Renal cortex interstitium (tissue), 11 donors: ENCODE measurements at regions not wholly inside any gene's neighbourhood (a gene's known extent, or its start where the extent isn't known, plus 50 kb on each side); places are given as distances from the start of the nearest gene placed in this dataset.
"Not testable (repeated sequence)": the region's sequence is repeated elsewhere in the genome, so short reads cannot be mapped to it uniquely, and the experiment has no call there.

Experiments
- DNase-seq, 11 donors: peaks; one replicate each; pipeline ENCODE4 v3.0.0-alpha.2; 2013; ENCODE audit warnings: low read depth in 9 of 11, low spot score in 4 of 11; ENCODE audit errors: extremely low read depth in 1 of 11

DNA sequence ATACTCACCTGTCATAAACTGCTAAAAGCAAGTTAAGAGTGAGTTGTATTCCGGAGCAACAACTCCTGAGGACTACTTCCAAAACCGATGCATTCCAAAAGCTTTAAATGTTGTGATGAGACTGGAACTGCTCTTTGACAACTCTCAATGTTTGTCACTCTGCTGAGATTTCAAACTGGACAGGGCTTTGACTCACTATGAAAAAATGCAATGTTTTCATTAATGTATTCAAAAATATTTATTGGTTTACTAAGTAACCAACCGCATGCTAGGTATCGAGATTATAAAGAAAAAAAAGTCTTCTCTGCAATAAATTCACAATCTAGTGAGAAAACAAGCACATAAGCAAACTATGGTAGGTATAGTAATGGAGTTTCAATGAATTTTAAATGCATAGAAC is 107.9 kb upstream of the GNAI1 start:
- no peak for DNase-seq

DNA sequence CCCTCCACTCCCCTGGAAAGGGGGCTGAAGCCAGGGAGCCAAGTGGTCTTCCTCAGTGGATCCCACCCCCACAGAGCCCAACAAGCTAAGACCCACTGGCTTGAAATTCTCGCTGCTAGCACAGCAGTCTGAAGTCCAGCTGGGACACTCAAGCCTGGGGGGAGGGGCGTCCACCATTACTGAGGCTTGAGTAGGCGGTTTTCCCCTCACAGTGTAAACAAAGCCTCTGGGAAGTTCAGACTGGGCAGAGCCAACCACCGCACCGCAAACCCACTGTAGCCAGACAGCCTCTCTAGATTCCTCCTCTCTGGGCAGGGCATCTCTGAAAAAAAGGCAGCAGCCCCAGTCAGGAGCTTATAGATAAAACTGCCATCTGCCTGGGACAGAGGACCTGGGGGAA is 114.4 kb upstream of the GNAI1 start:
- not testable (repeated sequence) for DNase-seq

DNA sequence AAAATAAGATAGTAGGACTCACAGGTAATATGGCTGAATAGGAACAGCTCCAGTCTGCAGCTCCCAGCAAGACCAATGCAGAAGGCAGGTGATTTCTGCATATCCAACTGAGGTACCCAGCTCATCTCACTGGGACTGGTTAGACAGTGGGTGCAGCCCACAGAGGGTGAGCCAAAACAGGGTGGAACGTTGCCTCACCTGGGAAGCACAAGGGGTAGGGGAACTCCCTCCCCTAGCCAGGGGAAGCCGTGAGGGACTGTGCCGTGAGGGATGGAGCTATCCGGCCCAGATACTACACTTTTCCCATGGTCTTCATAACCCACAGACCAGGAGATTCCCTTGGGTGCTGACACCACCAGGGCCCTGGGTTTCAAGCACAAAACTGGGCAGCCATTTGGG is 114.8 kb upstream of the GNAI1 start:
- not testable (repeated sequence) for DNase-seq

DNA sequence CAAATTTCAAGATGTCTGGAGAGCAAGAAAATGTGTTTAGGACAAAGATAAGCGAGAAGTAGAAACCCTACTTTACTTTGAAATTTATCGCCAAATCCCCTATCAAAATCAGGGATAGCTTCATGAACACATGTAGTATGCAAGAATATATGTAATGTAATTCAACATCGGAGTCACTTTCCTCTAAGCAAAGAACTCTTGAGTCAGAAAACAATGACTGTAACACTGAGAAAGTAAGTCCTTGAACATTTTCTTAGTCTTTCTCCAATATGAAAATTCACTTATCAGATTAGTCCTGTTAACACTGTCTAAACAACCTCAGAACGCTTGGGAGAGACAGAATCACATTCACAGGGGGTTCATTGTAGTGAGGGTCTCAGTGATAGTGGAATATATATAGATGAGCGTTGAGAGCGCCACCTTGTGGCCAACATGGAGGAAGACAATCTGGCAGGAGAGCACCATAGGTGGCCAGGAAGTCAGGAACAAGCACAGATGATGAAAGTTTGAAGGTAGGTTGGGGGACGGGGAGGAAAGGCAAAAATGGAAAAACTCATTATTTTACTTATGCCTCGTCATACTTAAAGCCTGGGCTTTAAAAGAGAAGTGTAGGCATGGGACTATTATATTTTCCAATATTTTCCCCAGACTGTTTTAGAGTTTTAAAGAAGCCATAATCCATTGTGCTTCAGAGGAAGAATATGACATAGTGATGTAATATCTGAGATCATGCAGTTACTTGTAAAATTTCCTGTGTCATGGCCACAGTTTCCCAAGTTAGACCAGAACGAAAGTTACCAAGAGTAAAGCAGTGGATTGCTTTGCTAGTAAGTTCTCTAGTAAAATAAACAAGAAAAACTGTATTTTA is 115.5 kb upstream of the GNAI1 start:
- DNase-seq, result peak; percentile 24 to 69 (median 41)

DNA sequence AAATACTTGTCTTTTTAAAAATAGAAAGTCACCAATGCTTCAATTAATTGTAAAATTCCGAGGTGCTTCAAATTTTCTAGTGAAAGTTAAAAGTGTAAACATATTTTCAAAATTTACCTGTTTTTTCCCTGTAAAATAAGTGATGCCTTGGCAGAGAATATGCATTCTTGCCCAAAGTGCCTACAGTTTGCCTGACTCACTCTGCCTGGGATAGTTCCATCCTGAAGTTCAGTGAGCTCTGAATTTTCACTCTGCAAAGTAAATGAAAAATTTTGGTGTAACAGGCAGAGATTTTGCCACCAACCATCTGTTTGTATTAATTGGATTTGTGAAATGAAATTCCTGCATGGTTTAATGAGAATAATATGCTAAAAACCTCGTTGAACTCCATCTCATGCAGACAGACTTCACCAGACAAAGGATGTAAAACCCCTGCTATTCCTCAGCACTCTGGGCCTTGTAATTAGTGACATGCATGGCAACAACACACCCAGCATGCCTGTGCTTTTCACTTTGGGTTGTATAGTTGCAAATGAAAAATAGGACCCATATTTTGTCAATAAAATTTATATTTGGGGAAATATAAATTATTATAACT is 117.4 kb upstream of the GNAI1 start:
- no peak for DNase-seq

DNA sequence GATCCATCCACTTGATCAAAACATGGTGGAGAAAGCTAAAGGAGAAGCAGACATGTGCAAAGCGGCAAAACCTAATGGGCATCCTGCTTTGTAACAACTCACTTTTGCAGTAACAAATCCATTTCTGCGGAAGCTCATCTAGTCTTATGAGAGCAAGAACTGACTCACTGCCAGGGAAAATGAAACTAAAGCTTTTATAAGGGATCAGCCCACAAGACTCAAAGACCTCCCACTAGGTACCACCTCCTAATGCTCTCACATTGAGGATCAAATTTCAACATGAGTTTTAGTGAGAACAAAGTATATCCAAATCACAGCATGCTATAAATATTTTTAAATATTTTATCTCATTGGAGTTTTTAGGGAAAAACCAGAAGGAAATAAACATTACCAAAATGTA is 120.1 kb upstream of the GNAI1 start:
- DNase-seq, result no peak

DNA sequence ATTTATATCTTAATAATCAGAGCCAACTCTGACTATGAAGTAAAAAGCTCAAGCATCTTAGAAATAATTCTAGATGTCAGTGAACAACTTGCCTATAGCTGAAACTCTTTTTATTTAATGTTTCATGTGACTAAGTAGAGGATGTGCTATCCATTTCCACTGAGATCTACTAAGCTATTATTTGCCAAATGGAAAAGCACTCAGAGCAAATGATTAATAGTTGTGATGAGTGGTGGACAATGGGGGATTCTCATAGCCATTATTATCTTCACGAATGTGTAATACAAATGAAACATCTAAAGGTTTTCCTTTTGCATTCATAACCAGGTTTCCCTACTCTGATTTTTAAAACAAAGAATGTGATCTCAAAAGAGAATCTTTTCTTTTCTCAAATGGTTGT is 126.6 kb upstream of the GNAI1 start:
- no peak for DNase-seq

DNA sequence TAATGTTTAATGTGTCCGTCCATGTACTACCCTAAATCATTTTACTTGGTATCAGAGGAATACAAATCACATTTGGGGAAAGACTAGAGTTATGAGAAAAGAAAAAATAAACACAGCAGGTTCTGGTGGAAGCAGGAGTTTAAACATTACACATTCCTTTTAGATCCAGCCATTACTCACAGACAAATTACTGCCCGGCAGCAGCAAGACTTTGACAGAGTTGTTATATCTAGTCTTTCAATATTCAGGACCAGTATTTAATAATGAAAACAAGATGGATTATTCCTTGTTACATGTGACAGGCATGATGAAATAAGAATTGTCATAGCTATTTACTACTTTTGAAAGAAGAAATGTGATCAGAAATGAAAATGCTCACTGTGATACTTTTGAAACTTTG is 131.8 kb upstream of the GNAI1 start:
- no peak for DNase-seq

DNA sequence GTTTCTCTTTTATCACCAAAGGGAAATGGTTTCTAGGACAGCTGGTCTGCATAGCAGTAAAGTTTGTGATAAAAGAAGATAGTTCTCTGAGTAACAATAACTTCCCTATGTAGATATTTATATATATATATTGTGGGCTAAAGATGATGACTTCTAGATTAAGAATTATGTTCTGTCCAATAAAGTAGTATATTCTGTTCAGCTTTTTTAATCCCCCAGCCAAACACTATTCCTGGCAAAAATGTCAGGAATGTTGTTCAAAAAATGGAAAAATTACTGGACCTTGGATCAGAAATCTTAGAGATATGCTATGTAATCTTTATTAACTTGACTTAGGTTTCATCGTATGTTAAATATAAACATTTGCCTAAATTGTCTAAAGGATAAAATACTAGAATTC is 136.3 kb upstream of the GNAI1 start:
- no peak for DNase-seq

DNA sequence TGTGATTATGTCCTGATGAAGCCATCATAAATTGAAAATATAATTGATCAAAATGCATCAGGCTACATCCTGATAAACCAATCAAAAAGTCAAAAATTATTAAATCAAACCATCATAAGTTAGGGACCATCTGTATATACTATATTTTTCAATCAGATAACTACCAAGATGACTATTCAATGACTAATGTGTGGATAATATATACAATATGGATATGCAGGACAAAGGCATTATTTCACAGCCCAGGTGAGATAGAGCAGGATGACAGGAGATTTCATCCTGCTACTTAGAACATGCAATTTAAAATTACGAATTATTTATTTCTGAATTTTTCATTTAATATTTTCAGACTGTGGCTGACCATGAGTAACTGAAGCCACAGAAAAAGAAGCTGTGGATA is 137.3 kb upstream of the GNAI1 start:
- no peak for DNase-seq

DNA sequence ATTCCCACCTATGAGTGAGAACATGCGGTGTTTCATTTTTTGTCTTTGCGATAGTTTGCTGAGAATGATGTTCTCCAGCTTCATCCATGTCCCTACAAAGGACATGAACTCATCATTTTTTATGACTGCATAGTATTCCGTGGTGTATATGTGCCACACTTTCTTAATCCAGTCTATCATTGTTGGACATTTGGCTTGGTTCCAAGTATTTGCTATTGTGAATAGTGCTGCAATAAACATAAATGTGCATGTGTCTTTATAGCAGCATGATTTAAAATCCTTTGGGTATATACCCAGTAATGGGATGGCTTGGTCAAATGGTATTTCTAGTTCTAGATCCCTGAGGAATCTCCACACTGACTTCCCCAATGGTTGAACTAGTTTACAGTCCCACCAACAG is 138.9 kb upstream of the GNAI1 start:
- DNase-seq, result not testable (repeated sequence)

DNA sequence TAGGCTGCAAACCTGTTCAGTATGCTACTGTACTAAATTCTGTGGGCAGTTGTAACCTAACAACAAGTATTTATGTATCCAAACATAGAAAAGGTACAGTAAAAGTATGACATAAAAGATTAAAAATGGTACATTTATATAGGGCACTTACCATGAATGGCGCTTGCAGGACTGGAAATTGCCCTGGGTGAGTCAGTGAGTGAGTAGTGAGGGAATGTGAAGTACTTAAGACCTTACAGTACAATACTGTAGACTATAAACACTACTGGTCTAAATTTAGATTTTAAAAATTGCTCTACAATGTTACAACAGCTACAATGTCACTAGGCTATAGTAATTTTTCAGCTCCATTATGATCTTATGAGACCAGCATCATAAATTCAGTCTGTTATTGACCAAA is 146.0 kb upstream of the GNAI1 start:
- DNase-seq, result no peak

DNA sequence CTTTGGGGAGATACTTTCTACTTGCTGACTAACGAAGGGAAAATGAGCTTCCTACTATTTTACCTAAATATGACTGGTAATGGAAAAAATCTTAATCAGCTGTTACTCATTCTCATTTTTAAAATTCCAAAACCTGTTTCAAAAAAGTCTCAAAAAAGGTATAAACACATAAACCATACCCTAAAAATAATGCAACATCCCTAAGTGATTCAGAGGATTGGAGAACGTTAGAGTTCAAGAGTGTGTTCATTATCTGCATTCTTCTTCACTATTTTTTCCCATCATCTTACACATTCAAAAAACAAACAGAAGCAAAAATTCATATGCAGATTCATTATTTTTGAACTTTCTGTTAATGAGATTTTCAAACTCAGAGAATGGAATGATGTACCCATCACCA is 150.4 kb upstream of the GNAI1 start:
- no peak for DNase-seq

DNA sequence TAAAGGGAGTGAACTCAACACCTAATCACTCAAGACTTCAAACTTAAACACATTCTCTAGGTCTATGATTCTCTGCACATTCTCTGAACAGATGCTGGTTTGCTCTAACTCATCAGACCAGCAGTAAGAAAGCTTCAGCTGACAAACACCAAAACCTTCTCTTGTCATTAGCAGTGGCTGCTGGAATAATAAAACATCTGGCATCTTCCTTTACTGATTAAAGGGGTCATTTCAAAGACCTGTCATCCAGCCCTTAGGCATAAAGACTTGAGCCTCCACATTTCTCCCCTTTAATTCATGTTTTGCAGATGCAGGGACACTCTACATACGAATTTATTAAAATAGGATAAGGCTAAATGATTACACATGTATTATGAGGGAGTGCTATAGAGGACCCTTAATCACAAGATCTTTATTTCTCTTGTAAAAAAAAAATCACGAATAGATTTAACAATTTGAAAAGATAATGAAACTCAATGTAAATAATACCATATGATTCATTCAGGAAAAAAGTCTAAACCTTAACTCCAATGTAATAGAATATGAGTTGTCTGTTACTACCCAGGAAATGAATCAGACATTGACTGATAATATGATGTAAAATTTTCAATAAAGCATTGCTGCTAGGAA is 152.4 kb upstream of the GNAI1 start:
- DNase-seq, result no peak

DNA sequence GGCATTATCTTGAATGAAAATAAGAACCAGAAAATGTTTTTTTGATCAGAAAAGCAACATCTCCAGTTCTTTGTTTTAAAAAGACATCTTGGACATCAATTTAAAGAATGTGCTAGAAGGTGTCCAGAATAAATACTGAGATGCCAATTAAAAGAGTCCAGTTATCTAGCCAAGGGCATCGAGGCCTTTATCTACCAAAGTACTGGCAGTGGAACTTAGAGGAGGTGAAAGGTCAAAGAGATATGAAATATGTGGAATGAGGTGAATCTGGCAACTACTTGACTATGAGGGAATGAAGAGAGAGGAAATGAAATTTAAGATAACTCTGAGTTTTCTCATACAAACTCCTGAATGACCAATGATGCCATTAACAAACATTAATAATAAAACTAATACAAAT is 154.3 kb upstream of the GNAI1 start:
- DNase-seq, result no peak

DNA sequence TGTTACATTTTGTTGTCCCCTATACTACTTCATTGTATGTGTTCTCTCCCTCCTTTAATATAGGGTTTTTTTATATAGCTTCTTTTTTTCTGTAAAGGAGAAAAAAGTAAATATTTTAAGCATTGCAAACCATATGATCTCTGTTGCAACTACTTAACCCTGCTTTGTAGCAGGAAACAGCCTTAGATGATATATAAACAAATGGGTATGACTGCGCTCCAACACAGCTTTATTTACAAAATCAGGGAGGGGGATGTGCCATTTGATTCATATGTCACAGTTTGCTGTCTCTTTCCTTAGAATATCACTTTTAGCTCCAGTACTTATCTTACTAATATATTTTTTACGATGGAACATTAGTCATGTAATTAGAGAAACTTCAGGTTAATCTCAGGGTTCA is 155.2 kb upstream of the GNAI1 start:
- DNase-seq, result no peak

DNA sequence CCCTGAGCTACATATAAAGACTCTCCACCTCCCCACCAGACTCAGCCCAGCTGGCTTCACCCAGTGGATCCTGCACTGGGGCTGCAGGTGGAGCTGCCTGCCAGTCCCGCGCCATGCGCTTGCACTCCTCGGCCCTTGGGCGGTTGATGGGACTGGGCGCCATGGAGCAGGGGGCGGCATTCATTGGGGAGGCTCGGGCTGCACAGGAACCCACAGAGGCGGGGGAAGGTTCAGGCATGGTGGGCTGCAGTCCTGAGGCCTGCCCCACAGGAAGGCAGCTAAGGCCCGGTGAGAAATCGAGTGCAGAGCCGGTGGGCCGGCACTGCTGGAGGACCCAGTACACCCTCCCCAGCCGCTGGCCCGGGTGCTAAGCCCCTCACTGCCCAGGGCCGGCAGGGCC is 157.2 kb upstream of the GNAI1 start:
- DNase-seq, result no peak

DNA sequence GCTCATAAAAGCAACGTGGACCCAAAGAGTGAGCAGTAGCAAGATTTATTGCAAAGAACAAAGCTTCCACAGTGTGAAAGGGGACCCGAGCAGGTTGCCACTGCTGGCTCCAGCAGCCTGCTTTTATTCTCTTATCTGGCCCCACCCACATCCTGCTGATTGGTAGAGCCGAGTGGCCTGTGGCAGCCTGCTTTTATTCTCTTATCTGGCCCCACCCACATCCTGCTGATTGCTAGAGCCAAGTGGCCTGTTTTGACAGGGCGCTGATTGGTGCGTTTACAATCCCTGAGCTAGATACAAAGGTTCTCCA is 158.0 kb upstream of the GNAI1 start:
- not testable (repeated sequence) for DNase-seq

DNA sequence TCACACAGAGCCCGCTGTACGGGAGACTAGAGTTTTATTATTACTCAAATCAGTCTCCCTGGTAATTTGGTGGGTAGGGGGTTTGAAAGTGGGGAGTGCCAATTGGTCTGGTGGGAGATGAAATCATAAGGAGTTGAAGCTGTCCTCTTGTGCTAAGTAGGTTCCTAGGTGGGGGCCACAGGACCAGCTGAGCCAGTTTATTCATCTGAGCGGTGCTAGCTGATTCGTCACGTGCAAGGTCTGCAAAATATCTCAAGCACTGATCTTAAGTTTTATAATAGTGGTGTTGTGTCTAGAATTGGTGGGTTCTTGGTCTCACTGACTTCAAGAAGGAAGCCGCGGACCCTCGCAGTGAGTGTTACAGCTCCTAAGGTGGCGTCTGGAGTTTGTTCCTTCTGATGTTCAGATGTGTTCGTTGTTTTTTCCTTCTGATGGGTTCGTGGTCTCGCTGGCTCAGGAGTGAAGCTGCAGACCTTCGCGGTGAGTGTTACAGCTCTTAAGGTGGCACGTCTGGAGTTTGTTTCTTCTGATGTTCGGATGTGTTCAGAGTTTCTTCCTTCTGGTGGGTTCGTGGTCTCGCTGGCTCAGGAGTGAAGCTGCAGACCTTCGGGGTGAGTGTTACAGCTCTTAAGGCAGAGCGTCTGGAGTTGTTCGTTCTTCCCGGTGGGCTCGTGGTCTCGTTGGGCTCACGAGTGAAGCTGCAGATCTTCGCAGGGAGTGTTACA is 158.5 kb upstream of the GNAI1 start:
- DNase-seq, result not testable (repeated sequence)

DNA sequence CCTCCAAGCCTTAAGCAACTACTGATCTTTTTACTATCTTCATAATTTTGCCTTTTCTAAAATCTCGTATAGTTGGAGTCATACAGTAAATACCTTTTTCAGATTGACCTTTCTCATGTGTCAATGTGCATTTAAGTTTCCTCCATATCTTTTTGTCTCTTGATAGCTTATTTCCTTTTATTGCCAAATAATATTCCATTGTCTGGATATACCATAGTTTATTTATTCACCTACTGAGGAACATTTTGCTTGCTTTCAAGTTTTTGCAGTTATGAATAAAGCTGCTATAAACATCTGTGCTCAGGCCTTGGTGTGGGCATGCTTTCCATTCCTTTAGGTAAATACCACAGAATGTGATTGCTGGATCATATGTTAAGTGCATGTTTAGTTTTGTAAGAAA is 161.2 kb upstream of the GNAI1 start:
- no peak for DNase-seq
